K562 (cell line): ENCODE measurements at regions not wholly inside any gene's neighbourhood (a gene's known extent, or its start where the extent isn't known, plus 50 kb on each side); places are given as distances from the start of the nearest gene placed in this dataset.

ENCODE experiments used
- ATF7 ChIP-seq: fragments of 450-650 bp; IDR thresholded peaks from 2 replicates; pipeline ENCODE4 v1.7.1; 2014; ENCODE audit warnings: mild to moderate bottlenecking, moderate library complexity
- BCOR ChIP-seq: fragments of 450-650 bp; IDR thresholded peaks from 2 replicates; pipeline ENCODE4 v1.6.1; 2016
- ETV1 ChIP-seq: fragments of 450-650 bp; conservative IDR thresholded peaks from 2 replicates; pipeline ENCODE4 v1.6.1; 2016; ENCODE audit warnings: missing genetic modification characterization, control low read depth, low read depth, missing compliant biosample characterization
- FOSL1 ChIP-seq: fragments of 200-800 bp; sonication (Bioruptor generic); conservative IDR thresholded peaks from 2 replicates; pipeline ENCODE4 v1.6.1; 2016; ENCODE audit warnings: missing genetic modification characterization, missing compliant biosample characterization
- KAT8 ChIP-seq: fragments of 450-650 bp; IDR thresholded peaks from 2 replicates; pipeline ENCODE4 v1.6.1; 2016; ENCODE audit warnings: low read depth, mild to moderate bottlenecking
- MEF2D ChIP-seq: conservative IDR thresholded peaks from 2 replicates; pipeline ENCODE4 v1.6.1; 2016; ENCODE audit warnings: low read depth, missing genetic modification characterization, missing compliant biosample characterization
- POU5F1 ChIP-seq: fragments of 150-350 bp; IDR thresholded peaks from 2 replicates; pipeline ENCODE4 v1.6.1; 2014; ENCODE audit warnings: borderline replicate concordance, low read length, low read depth, mild to moderate bottlenecking; ENCODE audit not compliant: partially characterized antibody
- RCOR1 ChIP-seq, 2 experiments: IDR thresholded peaks; 2 replicates each; pipeline ENCODE4 v1.6.1; 2012; ENCODE audit warnings: low read depth in 2 of 2, low read length in 2 of 2, borderline replicate concordance in 1 of 2, improper control_type of control experiment in 1 of 2
- SMARCA5 ChIP-seq: fragments of 450-650 bp; IDR thresholded peaks from 2 replicates; pipeline ENCODE4 v1.6.1; 2016
- SUPT5H ChIP-seq: fragments of 450-650 bp; IDR thresholded peaks from 2 replicates; pipeline ENCODE4 v1.6.1; 2016
- TAL1 ChIP-seq: fragments of 450-650 bp; IDR thresholded peaks from 2 replicates; pipeline ENCODE4 v1.6.1; 2016; ENCODE audit warnings: mild to moderate bottlenecking
- TEAD1 ChIP-seq, 2 experiments: fragments of 450-650 bp in 1 of 2; sonication (generic) in 1 of 2; formaldehyde crosslinking; IDR thresholded peaks; 2 replicates each; pipeline versions ENCODE4 v1.4.0 to v1.8.0; 2020 to 2022; ENCODE audit warnings: mild to moderate bottlenecking in 2 of 2, missing genetic modification reagents in 1 of 2
- ZC3H11A ChIP-seq: IDR thresholded peaks from 2 replicates; pipeline ENCODE4 v1.6.1; 2012; ENCODE audit warnings: low read depth, low read length, improper control_type of control experiment
- TF ChIP-seq, protein P1 (sequence below): IDR thresholded peaks from 3 replicates; pipeline ENCODE4 v1.6.1; 2011; ENCODE audit warnings: borderline replicate concordance, mild to moderate bottlenecking, moderate library complexity; ENCODE audit not compliant: insufficient read length; ENCODE audit errors: extremely low read depth
- TF ChIP-seq, protein P2 (sequence below): fragments of 450-650 bp; formaldehyde crosslinking; IDR thresholded peaks from 2 replicates; pipeline ENCODE4 v1.4.0; 2020; ENCODE audit warnings: mild to moderate bottlenecking, moderate library complexity
- TF ChIP-seq, protein P3 (sequence below), 2 experiments: IDR thresholded peaks; 2 replicates each; pipeline ENCODE4 v1.6.1; 2012; ENCODE audit warnings: improper control_type of control experiment in 2 of 2, low read depth in 2 of 2, low read length in 2 of 2, borderline replicate concordance in 1 of 2
- TF ChIP-seq, protein P4 (sequence below): fragments of 450-650 bp; IDR thresholded peaks from 2 replicates; pipeline ENCODE4 v1.6.1; 2017; ENCODE audit warnings: antibody characterized with exemption, mild to moderate bottlenecking

DNA sequence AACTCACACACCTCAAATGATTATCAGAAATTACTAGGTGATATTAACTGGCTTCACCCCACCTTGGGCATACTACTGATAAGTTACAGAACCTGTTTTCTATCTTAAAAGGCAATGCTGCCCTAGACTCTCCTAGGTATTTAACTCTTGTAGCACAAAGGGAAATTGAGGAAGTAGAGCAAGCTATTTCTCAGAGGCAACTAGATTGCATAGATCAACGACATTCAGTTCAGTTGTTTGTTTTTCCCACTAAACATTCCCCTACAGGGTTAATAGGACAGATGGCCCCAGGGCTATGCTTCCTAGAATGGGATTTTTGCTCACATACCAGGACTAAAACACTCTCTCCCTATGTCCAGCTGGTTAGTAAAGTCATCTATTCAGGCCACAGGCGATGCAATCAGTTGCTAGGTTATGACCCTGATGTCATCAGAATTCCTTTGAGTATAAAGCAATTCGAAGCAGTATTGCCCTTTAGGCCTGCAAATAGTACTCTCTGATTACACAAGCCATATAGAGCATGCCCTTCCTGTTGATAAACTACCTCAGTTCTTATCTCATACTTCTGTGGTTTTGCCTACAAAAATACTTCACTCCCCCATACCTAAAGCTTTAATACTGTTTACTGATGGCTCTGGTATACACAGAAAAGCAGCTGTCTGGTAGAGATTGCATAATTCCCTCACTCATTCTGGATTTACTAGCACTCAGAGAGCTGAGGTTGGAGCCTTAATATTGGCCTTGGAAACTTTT, 67.4 kb upstream of the ASCC3 start (continued):
- TF ChIP-seq, protein P1, sequence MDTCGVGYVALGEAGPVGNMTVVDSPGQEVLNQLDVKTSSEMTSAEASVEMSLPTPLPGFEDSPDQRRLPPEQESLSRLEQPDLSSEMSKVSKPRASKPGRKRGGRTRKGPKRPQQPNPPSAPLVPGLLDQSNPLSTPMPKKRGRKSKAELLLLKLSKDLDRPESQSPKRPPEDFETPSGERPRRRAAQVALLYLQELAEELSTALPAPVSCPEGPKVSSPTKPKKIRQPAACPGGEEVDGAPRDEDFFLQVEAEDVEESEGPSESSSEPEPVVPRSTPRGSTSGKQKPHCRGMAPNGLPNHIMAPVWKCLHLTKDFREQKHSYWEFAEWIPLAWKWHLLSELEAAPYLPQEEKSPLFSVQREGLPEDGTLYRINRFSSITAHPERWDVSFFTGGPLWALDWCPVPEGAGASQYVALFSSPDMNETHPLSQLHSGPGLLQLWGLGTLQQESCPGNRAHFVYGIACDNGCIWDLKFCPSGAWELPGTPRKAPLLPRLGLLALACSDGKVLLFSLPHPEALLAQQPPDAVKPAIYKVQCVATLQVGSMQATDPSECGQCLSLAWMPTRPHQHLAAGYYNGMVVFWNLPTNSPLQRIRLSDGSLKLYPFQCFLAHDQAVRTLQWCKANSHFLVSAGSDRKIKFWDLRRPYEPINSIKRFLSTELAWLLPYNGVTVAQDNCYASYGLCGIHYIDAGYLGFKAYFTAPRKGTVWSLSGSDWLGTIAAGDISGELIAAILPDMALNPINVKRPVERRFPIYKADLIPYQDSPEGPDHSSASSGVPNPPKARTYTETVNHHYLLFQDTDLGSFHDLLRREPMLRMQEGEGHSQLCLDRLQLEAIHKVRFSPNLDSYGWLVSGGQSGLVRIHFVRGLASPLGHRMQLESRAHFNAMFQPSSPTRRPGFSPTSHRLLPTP, result no peak
- TF ChIP-seq BCOR (no peak), FOSL1 (tag) (no peak), ZC3H11A (no peak), ETV1 (tag) (no peak), POU5F1 (no peak), RCOR1 (IDR thresholded peaks at IDR 0.05; ENCODE audit: borderline replicate concordance in 1 of 2, low read depth in 2 of 2, low read length in 2 of 2) (peak in 1 of 2 experiments; percentile 73; a peak in 1 of 4 replicates), ATF7 (0 out of 2 replicates have a peak, but pooled peaks have one; percentile 21), TEAD1 (CRISPR knock-in tag; IDR thresholded peaks at IDR 0.05) (0 out of 4 replicates have a peak, but pooled peaks of 1 of the 2 experiments have one; percentile 29), SUPT5H (no peak), TAL1 (peak; percentile 74), SMARCA5 (no peak), MEF2D (tag) (no peak), KAT8 (no peak)
- TF ChIP-seq, protein P2, sequence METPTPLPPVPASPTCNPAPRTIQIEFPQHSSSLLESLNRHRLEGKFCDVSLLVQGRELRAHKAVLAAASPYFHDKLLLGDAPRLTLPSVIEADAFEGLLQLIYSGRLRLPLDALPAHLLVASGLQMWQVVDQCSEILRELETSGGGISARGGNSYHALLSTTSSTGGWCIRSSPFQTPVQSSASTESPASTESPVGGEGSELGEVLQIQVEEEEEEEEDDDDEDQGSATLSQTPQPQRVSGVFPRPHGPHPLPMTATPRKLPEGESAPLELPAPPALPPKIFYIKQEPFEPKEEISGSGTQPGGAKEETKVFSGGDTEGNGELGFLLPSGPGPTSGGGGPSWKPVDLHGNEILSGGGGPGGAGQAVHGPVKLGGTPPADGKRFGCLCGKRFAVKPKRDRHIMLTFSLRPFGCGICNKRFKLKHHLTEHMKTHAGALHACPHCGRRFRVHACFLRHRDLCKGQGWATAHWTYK (CRISPR knock-in tag), result no peak
- TF ChIP-seq, protein P3, sequence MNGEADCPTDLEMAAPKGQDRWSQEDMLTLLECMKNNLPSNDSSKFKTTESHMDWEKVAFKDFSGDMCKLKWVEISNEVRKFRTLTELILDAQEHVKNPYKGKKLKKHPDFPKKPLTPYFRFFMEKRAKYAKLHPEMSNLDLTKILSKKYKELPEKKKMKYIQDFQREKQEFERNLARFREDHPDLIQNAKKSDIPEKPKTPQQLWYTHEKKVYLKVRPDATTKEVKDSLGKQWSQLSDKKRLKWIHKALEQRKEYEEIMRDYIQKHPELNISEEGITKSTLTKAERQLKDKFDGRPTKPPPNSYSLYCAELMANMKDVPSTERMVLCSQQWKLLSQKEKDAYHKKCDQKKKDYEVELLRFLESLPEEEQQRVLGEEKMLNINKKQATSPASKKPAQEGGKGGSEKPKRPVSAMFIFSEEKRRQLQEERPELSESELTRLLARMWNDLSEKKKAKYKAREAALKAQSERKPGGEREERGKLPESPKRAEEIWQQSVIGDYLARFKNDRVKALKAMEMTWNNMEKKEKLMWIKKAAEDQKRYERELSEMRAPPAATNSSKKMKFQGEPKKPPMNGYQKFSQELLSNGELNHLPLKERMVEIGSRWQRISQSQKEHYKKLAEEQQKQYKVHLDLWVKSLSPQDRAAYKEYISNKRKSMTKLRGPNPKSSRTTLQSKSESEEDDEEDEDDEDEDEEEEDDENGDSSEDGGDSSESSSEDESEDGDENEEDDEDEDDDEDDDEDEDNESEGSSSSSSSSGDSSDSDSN (IDR thresholded peaks at IDR 0.05; ENCODE audit: borderline replicate concordance in 1 of 2, low read depth in 2 of 2, low read length in 2 of 2), result no peak
- TF ChIP-seq, protein P4, sequence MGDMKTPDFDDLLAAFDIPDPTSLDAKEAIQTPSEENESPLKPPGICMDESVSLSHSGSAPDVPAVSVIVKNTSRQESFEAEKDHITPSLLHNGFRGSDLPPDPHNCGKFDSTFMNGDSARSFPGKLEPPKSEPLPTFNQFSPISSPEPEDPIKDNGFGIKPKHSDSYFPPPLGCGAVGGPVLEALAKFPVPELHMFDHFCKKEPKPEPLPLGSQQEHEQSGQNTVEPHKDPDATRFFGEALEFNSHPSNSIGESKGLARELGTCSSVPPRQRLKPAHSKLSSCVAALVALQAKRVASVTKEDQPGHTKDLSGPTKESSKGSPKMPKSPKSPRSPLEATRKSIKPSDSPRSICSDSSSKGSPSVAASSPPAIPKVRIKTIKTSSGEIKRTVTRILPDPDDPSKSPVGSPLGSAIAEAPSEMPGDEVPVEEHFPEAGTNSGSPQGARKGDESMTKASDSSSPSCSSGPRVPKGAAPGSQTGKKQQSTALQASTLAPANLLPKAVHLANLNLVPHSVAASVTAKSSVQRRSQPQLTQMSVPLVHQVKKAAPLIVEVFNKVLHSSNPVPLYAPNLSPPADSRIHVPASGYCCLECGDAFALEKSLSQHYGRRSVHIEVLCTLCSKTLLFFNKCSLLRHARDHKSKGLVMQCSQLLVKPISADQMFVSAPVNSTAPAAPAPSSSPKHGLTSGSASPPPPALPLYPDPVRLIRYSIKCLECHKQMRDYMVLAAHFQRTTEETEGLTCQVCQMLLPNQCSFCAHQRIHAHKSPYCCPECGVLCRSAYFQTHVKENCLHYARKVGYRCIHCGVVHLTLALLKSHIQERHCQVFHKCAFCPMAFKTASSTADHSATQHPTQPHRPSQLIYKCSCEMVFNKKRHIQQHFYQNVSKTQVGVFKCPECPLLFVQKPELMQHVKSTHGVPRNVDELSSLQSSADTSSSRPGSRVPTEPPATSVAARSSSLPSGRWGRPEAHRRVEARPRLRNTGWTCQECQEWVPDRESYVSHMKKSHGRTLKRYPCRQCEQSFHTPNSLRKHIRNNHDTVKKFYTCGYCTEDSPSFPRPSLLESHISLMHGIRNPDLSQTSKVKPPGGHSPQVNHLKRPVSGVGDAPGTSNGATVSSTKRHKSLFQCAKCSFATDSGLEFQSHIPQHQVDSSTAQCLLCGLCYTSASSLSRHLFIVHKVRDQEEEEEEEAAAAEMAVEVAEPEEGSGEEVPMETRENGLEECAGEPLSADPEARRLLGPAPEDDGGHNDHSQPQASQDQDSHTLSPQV, result no peak
